Activated CD4-positive, alpha-beta T cell treated with anti-CD3 and anti-CD28 coated beads for 36 hours (primary cell): ENCODE measurements at regions not wholly inside any gene's neighbourhood (a gene's known extent, or its start where the extent isn't known, plus 50 kb on each side); places are given as distances from the start of the nearest gene placed in this dataset.
"Not testable (repeated sequence)": the region's sequence is repeated elsewhere in the genome, so short reads cannot be mapped to it uniquely, and the experiment has no call there.

Experiments
- ATAC-seq: fragments of 200-7000 bp; cut with Tn5 transposase; one replicate; pipeline ENCODE4 v1.10.0; 2021; ENCODE audit warnings: mild to moderate bottlenecking, moderate library complexity
- CTCF ChIA-PET: fragments of 350-600 bp; sonication (Branson Sonifier 250); formaldehyde crosslinking; loops from one replicate; lab custom pipeline; 2021; ENCODE audit warnings: antibody characterized with exemption; lab: Charles Lee
- POLR2A ChIA-PET: fragments of 350-600 bp; sonication (Branson Sonifier 250); formaldehyde crosslinking; loops from one replicate; lab custom pipeline; 2021; ENCODE audit warnings: antibody characterized with exemption, inconsistent platforms; lab: Charles Lee
- DNase-seq: peaks from one replicate; pipeline ENCODE4 v3.0.0-alpha.2; 2020
- H3K27ac Mint-ChIP-seq: one replicate; pipeline ENCODE4 v1.8.0; 2021; ENCODE audit warnings: mixed read lengths
- H3K27me3 Mint-ChIP-seq: one replicate; pipeline ENCODE4 v1.8.0; 2021; ENCODE audit warnings: mixed read lengths
- H3K36me3 Mint-ChIP-seq: one replicate; pipeline ENCODE4 v1.8.0; 2021; ENCODE audit warnings: low read depth, mixed read lengths
- H3K4me1 Mint-ChIP-seq: one replicate; pipeline ENCODE4 v1.8.0; 2021; ENCODE audit warnings: mixed read lengths
- H3K4me3 Mint-ChIP-seq: one replicate; pipeline ENCODE4 v1.8.0; 2021; ENCODE audit warnings: mild to moderate bottlenecking, moderate library complexity, mixed read lengths
- H3K9me3 Mint-ChIP-seq: one replicate; pipeline ENCODE4 v1.8.0; 2021; ENCODE audit warnings: low read depth, mixed read lengths
- intact Hi-C, 2 experiments: fragments of 100-400 bp; cut with DNase I in 1 of 2; cut with micrococcal nuclease in 1 of 2; formaldehyde crosslinking; loops; one replicate each; pipeline versions ENCODE4 v1.14.2 to v1.15.1; 2022 to 2024; cut with DNase I, micrococcal nuclease

- intact Hi-C loops: no loop called here
- H3K4me1 Mint-ChIP-seq: no peaks in the 10 kb centered on the region
- ATAC-seq (no peak), DNase-seq (no peak)
- H3K27ac Mint-ChIP-seq: no peak overlapping the region
- peaks cover 20% of the 10 kb centered on the region for H3K9me3 Mint-ChIP-seq
- H3K4me3 Mint-ChIP-seq: no peak overlapping the region
- ChIA-PET POLR2A (no interaction called here), CTCF (no interaction called here)
- H3K36me3 Mint-ChIP-seq: no peaks in the 10 kb centered on the region
- no peaks in the 10 kb centered on the region for H3K27me3 Mint-ChIP-seq
These were observed 1308.9 kb upstream of the MAP3K7 start for GRCh38 chr6:91895599-91896285.

GRCh38 chr6:91886183-91886795 lies 1299.4 kb upstream of the MAP3K7 start:
- Mint-ChIP-seq H3K27ac (no peak overlapping the region), H3K4me3 (no peak overlapping the region), H3K36me3 (no peaks in the 10 kb centered on the region), H3K9me3 (peaks cover 17% of the 10 kb centered on the region), H3K4me1 (no peaks in the 10 kb centered on the region), H3K27me3 (no peaks in the 10 kb centered on the region)
- CTCF ChIA-PET: no interaction called here
- POLR2A ChIA-PET: no interaction called here
- no peak for DNase-seq
- no peak for ATAC-seq
- intact Hi-C loops: no loop called here

GRCh38 chr6:91881791-91882190 lies 1294.9 kb upstream of the MAP3K7 start:
- CTCF ChIA-PET, H3K4me3 Mint-ChIP-seq, intact Hi-C loops, DNase-seq, H3K27ac Mint-ChIP-seq, ATAC-seq, POLR2A ChIA-PET, H3K36me3 Mint-ChIP-seq, H3K4me1 Mint-ChIP-seq, H3K27me3 Mint-ChIP-seq, H3K9me3 Mint-ChIP-seq: not testable (repeated sequence)

DNA sequence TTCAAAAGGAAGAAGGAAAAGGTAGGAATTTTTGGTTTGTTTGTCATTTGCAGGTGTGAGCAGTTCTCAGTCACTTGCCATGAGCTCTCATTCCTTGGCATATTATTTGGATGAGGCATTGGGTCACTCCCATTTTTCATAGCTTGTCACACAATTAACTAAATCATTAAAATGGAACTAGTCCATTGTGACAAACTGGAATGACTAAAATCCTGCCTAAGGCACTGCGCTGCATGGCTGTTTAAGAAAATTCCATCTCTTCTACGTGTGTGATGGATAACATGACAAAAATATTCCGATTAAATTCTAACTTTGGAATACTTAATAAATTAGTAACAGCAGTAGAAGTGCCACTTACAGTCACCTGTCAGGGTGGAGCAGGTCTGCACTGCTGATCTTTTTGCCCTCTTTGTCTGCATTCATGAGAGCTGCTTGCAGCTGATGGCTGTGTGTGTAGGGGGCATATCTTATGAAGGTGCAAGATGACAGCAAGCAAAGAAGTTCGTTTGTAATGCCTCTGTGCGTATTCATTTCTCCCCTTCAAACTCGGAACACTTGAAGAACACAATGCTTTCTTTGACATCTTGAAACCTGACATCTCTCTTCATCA lies 1292.6 kb upstream of the MAP3K7 start:
- H3K9me3 Mint-ChIP-seq: peaks cover 3% of the 10 kb centered on the region

GRCh38 chr6:91877994-91878393 lies 1291.1 kb upstream of the MAP3K7 start:
- H3K9me3 Mint-ChIP-seq: peaks cover 6% of the 10 kb centered on the region
- POLR2A ChIA-PET: no interaction called here
- no peak for DNase-seq
- no peaks in the 10 kb centered on the region for H3K4me1 Mint-ChIP-seq
- intact Hi-C loops: no loop called here
- no peak overlapping the region for H3K27ac Mint-ChIP-seq
- no peaks in the 10 kb centered on the region for H3K27me3 Mint-ChIP-seq
- CTCF ChIA-PET: no interaction called here
- no peak overlapping the region for H3K4me3 Mint-ChIP-seq
- H3K36me3 Mint-ChIP-seq: no peaks in the 10 kb centered on the region
- no peak for ATAC-seq

More for the DNA sequence above, 1292.6 kb upstream of the MAP3K7 start:
- intact Hi-C loops: no loop called here
- ChIA-PET CTCF (no interaction called here), POLR2A (no interaction called here)
- H3K27ac Mint-ChIP-seq: no peak overlapping the region
- H3K36me3 Mint-ChIP-seq: no peaks in the 10 kb centered on the region
- no peak for DNase-seq
- no peak for ATAC-seq
- H3K4me1 Mint-ChIP-seq: no peaks in the 10 kb centered on the region
- no peak overlapping the region for H3K4me3 Mint-ChIP-seq
- no peaks in the 10 kb centered on the region for H3K27me3 Mint-ChIP-seq

DNA sequence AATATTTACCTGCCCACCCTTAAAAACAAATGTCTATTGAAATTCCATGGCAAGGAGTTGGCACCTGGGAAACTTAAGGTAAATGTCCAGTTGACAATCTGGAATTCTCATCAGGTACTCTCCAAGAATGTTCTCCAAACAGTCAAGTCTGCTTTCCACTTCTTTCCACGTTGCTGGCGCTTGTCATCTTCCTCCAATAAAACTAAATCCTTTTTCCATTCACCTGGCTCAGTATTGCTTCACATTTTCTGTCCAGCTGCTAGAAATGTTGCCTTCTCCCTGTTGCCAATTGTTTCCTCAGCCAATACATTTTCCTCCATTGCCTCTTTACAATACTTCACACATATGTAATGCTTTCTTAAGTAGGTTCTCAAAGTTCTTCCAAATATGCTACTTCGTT lies 1288.1 kb upstream of the MAP3K7 start:
- no peaks in the 10 kb centered on the region for H3K36me3 Mint-ChIP-seq
- no peak for DNase-seq
- no peaks in the 10 kb centered on the region for H3K27me3 Mint-ChIP-seq
- POLR2A ChIA-PET: no interaction called here
- no peak overlapping the region for H3K27ac Mint-ChIP-seq
- intact Hi-C loops: no loop called here
- ATAC-seq: no peak
- H3K4me1 Mint-ChIP-seq: no peaks in the 10 kb centered on the region
- H3K4me3 Mint-ChIP-seq: no peak overlapping the region
- CTCF ChIA-PET: no interaction called here
- peaks cover 6% of the 10 kb centered on the region for H3K9me3 Mint-ChIP-seq

GRCh38 chr6:91868539-91869202 lies 1281.8 kb upstream of the MAP3K7 start:
- no peaks in the 10 kb centered on the region for H3K27me3 Mint-ChIP-seq
- intact Hi-C loops: no loop called here
- no peak overlapping the region for H3K27ac Mint-ChIP-seq
- no peaks in the 10 kb centered on the region for H3K4me1 Mint-ChIP-seq
- ChIA-PET CTCF (no interaction called here), POLR2A (no interaction called here)
- no peak overlapping the region for H3K4me3 Mint-ChIP-seq
- H3K9me3 Mint-ChIP-seq: peaks cover 4% of the 10 kb centered on the region
- no peak for DNase-seq
- no peaks in the 10 kb centered on the region for H3K36me3 Mint-ChIP-seq
- no peak for ATAC-seq

DNA sequence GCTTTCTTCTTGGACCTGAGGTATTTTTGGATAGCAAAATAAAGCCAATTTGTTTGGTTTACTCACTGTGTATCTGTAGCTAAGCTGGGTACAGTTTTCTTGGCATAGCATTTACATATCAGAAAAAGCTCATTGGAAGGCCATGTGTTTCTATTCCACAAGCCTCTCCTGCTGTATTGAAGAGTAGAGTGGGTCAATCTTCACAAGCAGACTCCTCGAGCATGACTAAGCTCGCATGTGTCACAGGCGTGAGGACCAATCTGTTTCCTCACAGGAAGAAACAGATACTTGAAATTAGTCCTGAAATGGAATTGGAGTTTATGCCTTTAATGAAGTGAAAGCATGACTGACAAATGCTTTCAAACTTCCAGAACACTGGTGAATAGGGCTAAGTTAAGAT lies 1279.0 kb upstream of the MAP3K7 start:
- ATAC-seq: no peak
- H3K4me3 Mint-ChIP-seq: no peak overlapping the region
- peaks cover 2% of the 10 kb centered on the region for H3K9me3 Mint-ChIP-seq
- intact Hi-C loops: no loop called here
- ChIA-PET POLR2A (no interaction called here), CTCF (no interaction called here)
- H3K27ac Mint-ChIP-seq: no peak overlapping the region
- H3K4me1 Mint-ChIP-seq: no peaks in the 10 kb centered on the region
- no peaks in the 10 kb centered on the region for H3K36me3 Mint-ChIP-seq
- DNase-seq: no peak
- no peaks in the 10 kb centered on the region for H3K27me3 Mint-ChIP-seq

GRCh38 chr6:91864911-91865310 lies 1278.0 kb upstream of the MAP3K7 start:
- Mint-ChIP-seq H3K27me3 (no peaks in the 10 kb centered on the region), H3K36me3 (no peaks in the 10 kb centered on the region), H3K27ac (no peak overlapping the region), H3K4me3 (no peak overlapping the region), H3K9me3 (peaks cover 2% of the 10 kb centered on the region), H3K4me1 (no peaks in the 10 kb centered on the region)
- DNase-seq (no peak), ATAC-seq (no peak)
- ChIA-PET CTCF (no interaction called here), POLR2A (no interaction called here)
- intact Hi-C loops: no loop called here

GRCh38 chr6:91860541-91861335 lies 1273.9 kb upstream of the MAP3K7 start:
- POLR2A ChIA-PET: no interaction called here

GRCh38 chr6:91852252-91852651 lies 1265.4 kb upstream of the MAP3K7 start:
- no peak overlapping the region for H3K4me3 Mint-ChIP-seq
- DNase-seq (no peak), ATAC-seq (no peak)
- ChIA-PET CTCF (interaction anchor here (0.7 kb wide), 1 partner anchor 47 kb away, joined by 3 read pairs; no protein-coding TSS in a partner anchor), POLR2A (no interaction called here)
- no peaks in the 10 kb centered on the region for H3K36me3 Mint-ChIP-seq
- H3K9me3 Mint-ChIP-seq: peaks cover 5% of the 10 kb centered on the region
- H3K27me3 Mint-ChIP-seq: no peaks in the 10 kb centered on the region
- H3K27ac Mint-ChIP-seq: no peak overlapping the region
- no peaks in the 10 kb centered on the region for H3K4me1 Mint-ChIP-seq
- intact Hi-C loops: no loop called here

More at GRCh38 chr6:91860541-91861335, 1273.9 kb upstream of the MAP3K7 start:
- CTCF ChIA-PET: no interaction called here
- intact Hi-C loops: no loop called here
- no peak overlapping the region for H3K4me3 Mint-ChIP-seq
- H3K36me3 Mint-ChIP-seq: no peaks in the 10 kb centered on the region
- DNase-seq (no peak), ATAC-seq (no peak)
- no peaks in the 10 kb centered on the region for H3K27me3 Mint-ChIP-seq
- H3K4me1 Mint-ChIP-seq: no peaks in the 10 kb centered on the region
- H3K27ac Mint-ChIP-seq: no peak overlapping the region
- no peaks in the 10 kb centered on the region for H3K9me3 Mint-ChIP-seq
